Heart left ventricle (tissue), 16 donors: ENCODE measurements at regions not wholly inside any gene's neighbourhood (a gene's known extent, or its start where the extent isn't known, plus 50 kb on each side); places are given as distances from the start of the nearest gene placed in this dataset.

ENCODE experiments used
- ATAC-seq, 4 donors: fragments of 200-7000 bp; cut with Tn5 transposase; one replicate each; pipeline ENCODE4 v1.9.1; 2020 to 2022; ENCODE audit warnings: moderate library complexity in 4 of 4, mild to moderate bottlenecking in 3 of 4, moderate number of reproducible peaks in 1 of 4
- DNase-seq, 5 donors: peaks; one replicate each; pipeline ENCODE4 v3.0.0-alpha.2; 2020
- H3K27ac ChIP-seq, 12 donors: fragments of 200-600 bp; sonication (generic) in 4 of 12; one replicate each; pipeline versions ENCODE4 v1.5.0 to v1.8.0; 2016 to 2022; ENCODE audit warnings: mild to moderate bottlenecking in 2 of 12
- H3K27me3 ChIP-seq, 9 donors: fragments of 200-600 bp; sonication (generic) in 2 of 9; one replicate each; pipeline versions ENCODE4 v1.5.1 to v1.8.0; 2016 to 2022; ENCODE audit warnings: mild to moderate bottlenecking in 3 of 9
- H3K36me3 ChIP-seq, 9 donors: fragments of 200-600 bp; sonication (generic) in 2 of 9; one replicate each; pipeline versions ENCODE4 v1.5.0 to v1.8.0; 2018 to 2022; ENCODE audit warnings: mild to moderate bottlenecking in 2 of 9
- H3K4me1 ChIP-seq, 12 donors: fragments of 200-600 bp; sonication (generic) in 4 of 12; one replicate each; pipeline versions ENCODE4 v1.5.0 to v1.8.0; 2016 to 2022; ENCODE audit warnings: mild to moderate bottlenecking in 3 of 12
- H3K4me3 ChIP-seq, 12 donors: fragments of 200-600 bp; sonication (generic) in 4 of 12; one replicate each; pipeline versions ENCODE4 v1.5.0 to v1.8.0; 2017 to 2022; ENCODE audit warnings: mild to moderate bottlenecking in 9 of 12, moderate library complexity in 4 of 12
- H3K9me3 ChIP-seq, 12 donors: fragments of 200-600 bp; sonication (generic) in 4 of 12; one replicate each; pipeline versions ENCODE4 v1.5.0 to v1.8.0; 2016 to 2022; ENCODE audit warnings: mild to moderate bottlenecking in 1 of 12
- POLR2A ChIP-seq, 2 donors: fragments of 450-650 bp; IDR thresholded peaks; one replicate each; pipeline ENCODE4 v1.6.1; 2017; ENCODE audit warnings: antibody characterized with exemption in 2 of 2, mild to moderate bottlenecking in 2 of 2, moderate library complexity in 2 of 2
- WGBS, 4 donors: extraction: QIAGEN DNeasy Blood & Tissue Kit in 2 of 4; methylation state at CpG; one replicate each; pipeline versions ENCODE4 v1.1.5 to v1.1.7; 2013 to 2018; 5-methylcytosine and 5-hydroxymethylcytosine counted together
- intact Hi-C, 10 donors: fragments of 100-400 bp; cut with DNase I; formaldehyde crosslinking; loops; one replicate each; pipeline versions ENCODE4 v1.11.1 to v1.14.2; 2022
- TF ChIP-seq, protein P1 (sequence below), 12 donors: fragments of 200-600 bp; sonication (generic) in 4 of 12; IDR thresholded peaks; one replicate each; pipeline versions ENCODE4 v1.5.0 to v1.8.0; 2018 to 2022; ENCODE audit warnings: antibody characterized with exemption in 12 of 12, mild to moderate bottlenecking in 5 of 12
- donor health status: ischemic (EF 13 %, LVEDD 7.1; RV severe dilation, severe dysfunction).
- donor health status: healthy with polysubstance abuse.
- donor health status: DM: no; HTN: yes; CAD: no.
- donor health status: DM: no; HTN: no; CAD: no.
- donor health status: ischemic (EF 25% LVEDD 6.9; RV normal size, moderate dysfunction).
- donor health status: ischemic (EF 25% LVEDD 5.7; RV mildly dilated, moderate dysfunction).
- donor health status: healthy.
- donor health status: DM: yes; HTN: yes; CAD: no.
- donor health status: ischemic (EF 35%, LVEDD 5.7; RV mildly dilated, moderate dysfunction).
- donor health status: nonischemic (EF 11% LVEDD 7.7; RV severe dilation, severe dysfunction).
- donor health status: DM: yes; HTN: yes; CAD: no.
- donor health status: PGD.
- donor health status: ischemic (EF 29% LVEDD 5.4; RV normal size, mild dysfunction).
- donor health status: nonischemic (EF 23%, LVEDD 6.1; RV moderate dilation, normal function).

DNA sequence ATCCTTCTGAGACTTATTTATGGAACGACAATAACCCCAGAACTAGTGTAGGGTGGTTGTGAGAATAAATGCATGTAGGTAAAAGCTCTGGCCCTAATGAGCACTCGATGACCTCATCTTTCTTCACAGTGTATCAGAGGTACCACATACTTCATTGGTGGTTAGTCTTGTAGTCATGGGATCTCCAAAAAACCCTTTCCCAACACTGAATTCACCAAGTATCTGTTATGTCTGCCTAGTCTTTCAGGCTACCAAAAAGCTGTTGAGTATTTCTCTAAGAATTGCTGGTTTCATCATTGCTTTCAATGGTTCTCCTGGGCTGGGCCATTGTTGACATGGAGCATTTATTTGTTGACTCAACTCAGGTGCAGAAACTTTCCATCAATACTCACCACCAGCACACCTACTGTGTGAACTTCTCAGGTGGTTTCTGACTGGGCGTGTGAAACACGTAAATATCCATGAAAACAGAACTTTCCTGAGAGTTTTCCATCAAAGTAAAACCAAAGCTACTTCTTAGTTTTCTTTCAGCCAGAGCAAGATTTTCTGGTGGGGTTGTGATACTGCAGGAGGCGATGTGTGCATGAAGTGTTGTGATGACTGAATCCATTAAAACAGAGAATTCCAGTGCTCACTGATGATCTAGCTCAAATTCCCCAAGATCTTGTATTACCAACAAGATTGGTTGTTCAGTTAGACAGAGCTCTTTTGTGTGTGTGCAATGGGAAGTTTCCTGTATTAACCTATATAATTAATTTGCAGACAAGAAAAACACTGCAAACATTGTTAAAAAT, 51.4 kb upstream of the SLC35B4 start:
- Histone ChIP-seq H3K27me3 (peaks cover 0 to 9% (median 0%) of the 10 kb centered on the region in 9 donors), H3K4me1 (peaks cover 0 to 7% (median 0%) of the 10 kb centered on the region in 12 donors), H3K36me3 (no peaks in the 10 kb centered on the region), H3K4me3 (no peak overlapping the region), H3K27ac (no peak overlapping the region), H3K9me3 (no peaks in the 10 kb centered on the region)
- TF ChIP-seq, protein P1, sequence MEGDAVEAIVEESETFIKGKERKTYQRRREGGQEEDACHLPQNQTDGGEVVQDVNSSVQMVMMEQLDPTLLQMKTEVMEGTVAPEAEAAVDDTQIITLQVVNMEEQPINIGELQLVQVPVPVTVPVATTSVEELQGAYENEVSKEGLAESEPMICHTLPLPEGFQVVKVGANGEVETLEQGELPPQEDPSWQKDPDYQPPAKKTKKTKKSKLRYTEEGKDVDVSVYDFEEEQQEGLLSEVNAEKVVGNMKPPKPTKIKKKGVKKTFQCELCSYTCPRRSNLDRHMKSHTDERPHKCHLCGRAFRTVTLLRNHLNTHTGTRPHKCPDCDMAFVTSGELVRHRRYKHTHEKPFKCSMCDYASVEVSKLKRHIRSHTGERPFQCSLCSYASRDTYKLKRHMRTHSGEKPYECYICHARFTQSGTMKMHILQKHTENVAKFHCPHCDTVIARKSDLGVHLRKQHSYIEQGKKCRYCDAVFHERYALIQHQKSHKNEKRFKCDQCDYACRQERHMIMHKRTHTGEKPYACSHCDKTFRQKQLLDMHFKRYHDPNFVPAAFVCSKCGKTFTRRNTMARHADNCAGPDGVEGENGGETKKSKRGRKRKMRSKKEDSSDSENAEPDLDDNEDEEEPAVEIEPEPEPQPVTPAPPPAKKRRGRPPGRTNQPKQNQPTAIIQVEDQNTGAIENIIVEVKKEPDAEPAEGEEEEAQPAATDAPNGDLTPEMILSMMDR (IDR thresholded peaks at IDR 0.05): no peak
- no peak for TF ChIP-seq POLR2A (IDR thresholded peaks at IDR 0.05)
- ATAC-seq: no peak
- 86 to 93% (median 87%) methylated on average over 5 of the region's 5 CpGs for WGBS, 4 donors
- intact Hi-C loops: no loop called here
- DNase-seq: no peak
